OCI-LY1 (cell line): ENCODE measurements at regions not wholly inside any gene's neighbourhood (a gene's known extent, or its start where the extent isn't known, plus 50 kb on each side); places are given as distances from the start of the nearest gene placed in this dataset.

ENCODE experiments used
- CTCF ChIP-seq: fragments of 200-600 bp; sonication (generic), shearing (Covaris generic); IDR thresholded peaks from 2 replicates; pipeline ENCODE4 v1.5.1; 2017; ENCODE audit warnings: mild to moderate bottlenecking, antibody characterized with exemption, low read length, moderate library complexity, mixed read lengths
- EZH2 ChIP-seq: fragments of 200-600 bp; sonication (generic), shearing (Covaris generic); IDR thresholded peaks from 2 replicates; pipeline ENCODE4 v1.8.0; 2017; ENCODE audit warnings: borderline replicate concordance, mixed run types, mild to moderate bottlenecking, antibody characterized with exemption, low read length, moderate library complexity, mixed read lengths

GRCh38 chr4:4794421-4794820, 65.0 kb upstream of the MSX1 start:
- no peak for TF ChIP-seq CTCF
- no peak for TF ChIP-seq EZH2
